ENCODE measurements at regions not wholly inside any gene's neighbourhood (a gene's known extent, or its start where the extent isn't known, plus 50 kb on each side); places are given as distances from the start of the nearest gene placed in this dataset.

DNA sequence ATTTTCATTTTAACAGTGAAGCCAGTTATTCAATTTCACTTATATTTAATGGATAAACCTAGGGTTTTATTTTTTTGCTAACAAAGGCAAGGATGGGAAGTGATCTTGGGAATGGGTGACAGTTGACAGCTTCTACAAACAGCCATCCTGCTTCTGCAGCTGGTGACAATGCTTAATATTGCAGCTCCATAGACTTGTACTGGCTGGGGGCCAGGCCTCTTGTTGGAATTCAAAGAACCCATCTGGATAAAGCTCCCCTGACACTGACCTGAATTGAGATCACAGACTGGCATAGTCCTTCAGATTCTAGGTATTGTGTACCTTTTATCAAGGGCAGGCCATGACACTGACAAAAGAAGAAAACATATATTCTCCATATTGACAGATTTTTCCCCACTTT is 664.6 kb upstream of the FOXG1 start:
- TF ChIP-seq EZH2 (IDR thresholded peaks at IDR 0.05; ENCODE audit: borderline replicate concordance, low read depth, low read length, severe bottlenecking) (no peak), CTCF (IDR thresholded peaks at IDR 0.05; ENCODE audit: borderline replicate concordance, extremely low read depth, low read length, poor library complexity, severe bottlenecking) (no peak)
